ENCODE measurements at regions not wholly inside any gene's neighbourhood (a gene's known extent, or its start where the extent isn't known, plus 50 kb on each side); places are given as distances from the start of the nearest gene placed in this dataset.

GRCh38 chr7:79709574-79710409 is 256.3 kb upstream of the MAGI2 start:
- no peaks in the 10 kb centered on the region for H3K27me3 Mint-ChIP-seq (ENCODE audit: low read depth)
- DNase-seq (ENCODE audit: low spot score): no peak
- H3K4me1 Mint-ChIP-seq (ENCODE audit: low read depth): no peaks in the 10 kb centered on the region
- H3K9me3 Mint-ChIP-seq: no peaks in the 10 kb centered on the region
- H3K36me3 Mint-ChIP-seq (ENCODE audit: low read depth): no peaks in the 10 kb centered on the region
- no peak overlapping the region for H3K27ac Mint-ChIP-seq
- no peak overlapping the region for H3K4me3 Mint-ChIP-seq

- no peaks in the 10 kb centered on the region for H3K36me3 Mint-ChIP-seq (ENCODE audit: low read depth)
- H3K4me3 Mint-ChIP-seq: no peak overlapping the region
- no peaks in the 10 kb centered on the region for H3K27me3 Mint-ChIP-seq (ENCODE audit: low read depth)
- no peaks in the 10 kb centered on the region for H3K9me3 Mint-ChIP-seq
- DNase-seq (ENCODE audit: low spot score): no peak
- no peaks in the 10 kb centered on the region for H3K4me1 Mint-ChIP-seq (ENCODE audit: low read depth)
- H3K27ac Mint-ChIP-seq: no peak overlapping the region
Measured at GRCh38 chr7:79702116-79702515, 248.6 kb upstream of the MAGI2 start.

GRCh38 chr7:79692015-79692414 is 238.5 kb upstream of the MAGI2 start:
- Mint-ChIP-seq H3K27ac (no peak overlapping the region), H3K27me3 (ENCODE audit: low read depth) (no peaks in the 10 kb centered on the region), H3K36me3 (ENCODE audit: low read depth) (no peaks in the 10 kb centered on the region), H3K4me3 (no peak overlapping the region), H3K9me3 (no peaks in the 10 kb centered on the region), H3K4me1 (ENCODE audit: low read depth) (no peaks in the 10 kb centered on the region)
- no peak for DNase-seq (ENCODE audit: low spot score)

- no peak for DNase-seq (ENCODE audit: low spot score)
- no peak overlapping the region for H3K4me3 Mint-ChIP-seq
- H3K27me3 Mint-ChIP-seq (ENCODE audit: low read depth): no peaks in the 10 kb centered on the region
- no peaks in the 10 kb centered on the region for H3K36me3 Mint-ChIP-seq (ENCODE audit: low read depth)
- no peaks in the 10 kb centered on the region for H3K9me3 Mint-ChIP-seq
- H3K27ac Mint-ChIP-seq: no peak overlapping the region
- H3K4me1 Mint-ChIP-seq (ENCODE audit: low read depth): no peaks in the 10 kb centered on the region
Measured at GRCh38 chr7:79691074-79691473, 237.6 kb upstream of the MAGI2 start.

- Mint-ChIP-seq H3K4me3 (no peak overlapping the region), H3K36me3 (ENCODE audit: low read depth) (no peaks in the 10 kb centered on the region), H3K27ac (no peak overlapping the region), H3K27me3 (ENCODE audit: low read depth) (no peaks in the 10 kb centered on the region), H3K9me3 (no peaks in the 10 kb centered on the region), H3K4me1 (ENCODE audit: low read depth) (no peaks in the 10 kb centered on the region)
- DNase-seq (ENCODE audit: low spot score): no peak
Measured at GRCh38 chr7:79684384-79684783, 230.9 kb upstream of the MAGI2 start.

- no peaks in the 10 kb centered on the region for H3K27me3 Mint-ChIP-seq (ENCODE audit: low read depth)
- DNase-seq (ENCODE audit: low spot score): no peak
- no peaks in the 10 kb centered on the region for H3K36me3 Mint-ChIP-seq (ENCODE audit: low read depth)
- no peak overlapping the region for H3K4me3 Mint-ChIP-seq
- H3K4me1 Mint-ChIP-seq (ENCODE audit: low read depth): no peaks in the 10 kb centered on the region
- H3K27ac Mint-ChIP-seq: no peak overlapping the region
- H3K9me3 Mint-ChIP-seq: no peaks in the 10 kb centered on the region
Measured at GRCh38 chr7:79683916-79684315, 230.4 kb upstream of the MAGI2 start.

GRCh38 chr7:79683185-79683890 is 229.9 kb upstream of the MAGI2 start:
- Mint-ChIP-seq H3K27ac (no peak overlapping the region), H3K36me3 (ENCODE audit: low read depth) (no peaks in the 10 kb centered on the region)

GRCh38 chr7:79681454-79681853 is 228.0 kb upstream of the MAGI2 start:
- Mint-ChIP-seq H3K27me3 (ENCODE audit: low read depth) (no peaks in the 10 kb centered on the region), H3K4me1 (ENCODE audit: low read depth) (no peaks in the 10 kb centered on the region), H3K36me3 (ENCODE audit: low read depth) (no peaks in the 10 kb centered on the region), H3K4me3 (no peak overlapping the region), H3K9me3 (no peaks in the 10 kb centered on the region), H3K27ac (no peak overlapping the region)
- DNase-seq (ENCODE audit: low spot score): no peak

More at GRCh38 chr7:79683185-79683890, 229.9 kb upstream of the MAGI2 start:
- H3K27me3 Mint-ChIP-seq (ENCODE audit: low read depth): no peaks in the 10 kb centered on the region
- no peaks in the 10 kb centered on the region for H3K4me1 Mint-ChIP-seq (ENCODE audit: low read depth)
- no peaks in the 10 kb centered on the region for H3K9me3 Mint-ChIP-seq
- H3K4me3 Mint-ChIP-seq: no peak overlapping the region
- DNase-seq (ENCODE audit: low spot score): no peak

GRCh38 chr7:79673969-79674368 is 220.5 kb upstream of the MAGI2 start:
- H3K4me3 Mint-ChIP-seq: no peak overlapping the region
- no peaks in the 10 kb centered on the region for H3K4me1 Mint-ChIP-seq (ENCODE audit: low read depth)
- no peak overlapping the region for H3K27ac Mint-ChIP-seq
- no peaks in the 10 kb centered on the region for H3K27me3 Mint-ChIP-seq (ENCODE audit: low read depth)
- no peaks in the 10 kb centered on the region for H3K36me3 Mint-ChIP-seq (ENCODE audit: low read depth)
- no peaks in the 10 kb centered on the region for H3K9me3 Mint-ChIP-seq
- DNase-seq (ENCODE audit: low spot score): no peak

- Mint-ChIP-seq H3K27ac (no peak overlapping the region), H3K4me3 (no peak overlapping the region), H3K27me3 (ENCODE audit: low read depth) (no peaks in the 10 kb centered on the region), H3K9me3 (no peaks in the 10 kb centered on the region), H3K4me1 (ENCODE audit: low read depth) (no peaks in the 10 kb centered on the region), H3K36me3 (ENCODE audit: low read depth) (no peaks in the 10 kb centered on the region)
- DNase-seq (ENCODE audit: low spot score): no peak
Measured at GRCh38 chr7:79673421-79673820, 220.0 kb upstream of the MAGI2 start.

- Mint-ChIP-seq H3K4me3 (no peak overlapping the region), H3K36me3 (ENCODE audit: low read depth) (no peaks in the 10 kb centered on the region), H3K27ac (no peak overlapping the region), H3K4me1 (ENCODE audit: low read depth) (no peaks in the 10 kb centered on the region), H3K27me3 (ENCODE audit: low read depth) (no peaks in the 10 kb centered on the region), H3K9me3 (no peaks in the 10 kb centered on the region)
- DNase-seq (ENCODE audit: low spot score): no peak
Measured at GRCh38 chr7:79668292-79668691, 214.8 kb upstream of the MAGI2 start.

- Mint-ChIP-seq H3K4me3 (no peak overlapping the region), H3K27me3 (ENCODE audit: low read depth) (no peaks in the 10 kb centered on the region), H3K36me3 (ENCODE audit: low read depth) (no peaks in the 10 kb centered on the region), H3K9me3 (no peaks in the 10 kb centered on the region), H3K4me1 (ENCODE audit: low read depth) (no peaks in the 10 kb centered on the region), H3K27ac (no peak overlapping the region)
- DNase-seq (ENCODE audit: low spot score): no peak
Measured at GRCh38 chr7:79666472-79666871, 213.0 kb upstream of the MAGI2 start.

GRCh38 chr7:79664884-79665676 is 211.6 kb upstream of the MAGI2 start:
- no peaks in the 10 kb centered on the region for H3K36me3 Mint-ChIP-seq (ENCODE audit: low read depth)
- no peaks in the 10 kb centered on the region for H3K4me1 Mint-ChIP-seq (ENCODE audit: low read depth)
- H3K27ac Mint-ChIP-seq: no peak overlapping the region
- no peaks in the 10 kb centered on the region for H3K9me3 Mint-ChIP-seq
- no peaks in the 10 kb centered on the region for H3K27me3 Mint-ChIP-seq (ENCODE audit: low read depth)
- H3K4me3 Mint-ChIP-seq: no peak overlapping the region
- no peak for DNase-seq (ENCODE audit: low spot score)

GRCh38 chr7:79658304-79658703 is 204.8 kb upstream of the MAGI2 start:
- DNase-seq (ENCODE audit: low spot score): no peak
- Mint-ChIP-seq H3K4me3 (no peak overlapping the region), H3K36me3 (ENCODE audit: low read depth) (no peaks in the 10 kb centered on the region), H3K27me3 (ENCODE audit: low read depth) (no peaks in the 10 kb centered on the region), H3K4me1 (ENCODE audit: low read depth) (no peaks in the 10 kb centered on the region), H3K27ac (no peak overlapping the region), H3K9me3 (no peaks in the 10 kb centered on the region)

Measured in T-helper 2 cell treated with Interferon-gamma antibody and Interleukin-4, amounts not matched to agents 5 μg/mL and 100 μg/mL, for 36 hours (primary cell).